Fibroblast of the aortic adventitia (primary cell): ENCODE measurements at regions not wholly inside any gene's neighbourhood (a gene's known extent, or its start where the extent isn't known, plus 50 kb on each side); places are given as distances from the start of the nearest gene placed in this dataset.

Source experiments
- DNase-seq: peaks from one replicate; pipeline ENCODE4 v3.0.0-alpha.2; 2010; ENCODE audit warnings: low read depth
- H3K4me3 ChIP-seq: 2 replicates; pipeline ENCODE4 v1.5.1; 2011; ENCODE audit warnings: low read depth, mild to moderate bottlenecking, control low read depth, low read length, moderate library complexity
- CTCF ChIP-seq: IDR thresholded peaks from 2 replicates; pipeline ENCODE4 v1.5.1; 2011; ENCODE audit warnings: mild to moderate bottlenecking, low read length, control low read depth, inconsistent platforms; ENCODE audit not compliant: insufficient read depth

DNA sequence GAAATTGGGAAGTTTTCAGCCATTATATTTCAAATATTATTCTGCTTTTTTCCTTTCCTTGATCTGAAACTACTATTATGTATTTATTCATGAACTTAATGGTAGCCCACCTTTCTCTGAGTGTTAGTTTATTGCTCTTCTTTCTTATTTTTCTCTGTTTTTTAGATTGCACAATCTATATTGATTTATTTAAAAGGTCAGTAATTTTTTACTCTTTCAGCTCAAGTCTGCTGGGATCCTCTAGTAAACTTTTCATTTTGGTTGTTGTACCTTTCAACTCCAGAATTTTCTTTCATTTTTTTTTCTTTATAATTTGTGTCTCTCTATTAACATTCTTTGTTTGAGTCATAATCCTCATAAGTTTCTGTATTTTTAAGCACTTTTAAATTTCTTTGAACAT lies 529.4 kb upstream of the POT1 start:
- DNase-seq, result no peak
- TF ChIP-seq CTCF, result no peak
- no peak overlapping the region for H3K4me3 ChIP-seq

GRCh38 chr7:125450749-125451148 lies 521.1 kb upstream of the POT1 start:
- no peak for DNase-seq
- no peak for TF ChIP-seq CTCF
- H3K4me3 ChIP-seq, result no peak overlapping the region

GRCh38 chr7:125445836-125446235 lies 516.2 kb upstream of the POT1 start:
- no peak overlapping the region for H3K4me3 ChIP-seq
- no peak for DNase-seq
- TF ChIP-seq CTCF, result no peak

DNA sequence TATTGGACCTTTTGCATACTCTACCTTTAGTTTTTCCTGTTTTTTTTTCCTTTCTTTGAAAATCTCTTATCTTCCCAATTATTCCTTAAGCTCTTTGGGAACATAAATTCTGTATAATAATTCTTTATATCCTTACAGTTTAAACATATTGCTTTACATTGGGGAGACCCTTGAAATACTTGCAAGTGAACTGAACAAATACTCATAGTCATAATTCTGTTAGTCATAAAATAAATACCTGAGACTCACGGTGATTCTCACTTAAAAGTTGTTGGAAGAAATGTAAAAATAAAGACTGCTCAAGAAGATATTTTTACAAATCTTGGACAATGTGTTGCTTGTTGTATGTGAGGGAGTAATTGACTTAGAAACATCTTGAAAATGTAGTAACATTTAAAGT lies 515.2 kb upstream of the POT1 start:
- H3K4me3 ChIP-seq, result no peak overlapping the region
- no peak for TF ChIP-seq CTCF
- DNase-seq, result no peak

GRCh38 chr7:125436220-125436619 lies 506.6 kb upstream of the POT1 start:
- no peak overlapping the region for H3K4me3 ChIP-seq
- no peak for DNase-seq

GRCh38 chr7:125431349-125431748 lies 501.7 kb upstream of the POT1 start:
- TF ChIP-seq CTCF, result no peak
- no peak for DNase-seq
- no peak overlapping the region for H3K4me3 ChIP-seq

More at GRCh38 chr7:125436220-125436619, 506.6 kb upstream of the POT1 start:
- no peak for TF ChIP-seq CTCF

DNA sequence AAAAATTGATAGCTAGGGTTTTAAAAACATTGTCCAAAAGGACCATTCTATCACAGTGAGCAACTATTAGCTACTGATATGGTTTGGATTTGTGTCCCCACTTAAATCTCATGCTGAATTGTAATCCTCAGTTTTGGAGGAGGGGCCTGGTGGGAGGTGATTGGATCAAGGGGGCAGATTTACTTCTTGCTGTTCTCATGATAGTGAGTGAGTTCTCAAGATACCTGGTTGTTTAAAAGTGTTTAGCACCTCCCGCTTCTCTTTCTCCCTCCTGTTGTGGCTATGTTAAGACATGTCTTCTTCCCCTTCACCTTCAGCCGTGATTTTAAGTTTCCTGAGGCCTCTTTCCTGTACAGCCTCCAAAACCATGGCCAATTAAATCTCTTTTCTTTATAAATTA lies 500.4 kb upstream of the POT1 start:
- DNase-seq, result no peak

More for the DNA sequence above, 500.4 kb upstream of the POT1 start:
- H3K4me3 ChIP-seq, result no peak overlapping the region
- no peak for TF ChIP-seq CTCF
